HEK293 (cell line): ENCODE measurements at regions not wholly inside any gene's neighbourhood (a gene's known extent, or its start where the extent isn't known, plus 50 kb on each side); places are given as distances from the start of the nearest gene placed in this dataset.

ENCODE experiments used
- CTCF ChIA-PET: fragments of 350-600 bp; formaldehyde crosslinking; extraction: SDS; loops from one replicate; lab custom pipeline; 2021; ENCODE audit warnings: antibody characterized with exemption; lab: Yijun Ruan, JAX
- POLR2A ChIA-PET: fragments of 300-600 bp; formaldehyde crosslinking; extraction: SDS; loops from one replicate; lab custom pipeline; 2020; ENCODE audit warnings: antibody characterized with exemption, inconsistent platforms; lab: Yijun Ruan, JAX
- H3K27ac ChIP-seq: fragments of 200-500 bp; sonication (Bioruptor generic); 2 replicates; pipeline ENCODE4 v1.5.1; 2014; ENCODE audit warnings: low read depth, low read length, control low read depth, inconsistent platforms; ENCODE audit errors: extremely low read depth
- H3K36me3 ChIP-seq, 2 experiments: fragments of 200-500 bp in 1 of 2; sonication (Bioruptor generic) in 1 of 2; 1 replicate in 1 of 2; 2 replicates in 1 of 2; pipeline ENCODE4 v1.5.1; 2014 to 2017; ENCODE audit warnings: inconsistent platforms in 2 of 2, low read length in 2 of 2; ENCODE audit not compliant: control insufficient read depth in 2 of 2, insufficient read depth in 1 of 2
- H3K4me1 ChIP-seq: fragments of 200-500 bp; sonication (Bioruptor generic); 2 replicates; pipeline ENCODE4 v1.5.1; 2014; ENCODE audit warnings: mild to moderate bottlenecking, low read length, inconsistent platforms; ENCODE audit not compliant: control insufficient read depth, insufficient read depth
- H3K4me3 ChIP-seq: 2 replicates; pipeline ENCODE4 v1.5.1; 2011; ENCODE audit warnings: low read depth, mild to moderate bottlenecking, control low read depth, low read length, moderate library complexity
- H3K9me3 ChIP-seq: fragments of 200-500 bp; sonication (Bioruptor generic); 2 replicates; pipeline ENCODE4 v1.5.1; 2014; ENCODE audit warnings: low read depth, low read length, inconsistent platforms; ENCODE audit not compliant: control insufficient read depth, insufficient read depth
- BCL11A ChIP-seq: fragments of 450-650 bp; formaldehyde crosslinking; IDR thresholded peaks from 2 replicates; pipeline ENCODE4 v1.5.1; 2016; ENCODE audit warnings: low read depth, missing biosample characterization, missing genetic modification characterization
- BCL11B ChIP-seq: fragments of 450-650 bp; formaldehyde crosslinking; IDR thresholded peaks from 2 replicates; pipeline ENCODE4 v1.5.1; 2016; ENCODE audit warnings: low read depth, missing biosample characterization, missing genetic modification characterization
- GFI1B ChIP-seq: fragments of 450-650 bp; formaldehyde crosslinking; IDR thresholded peaks from 2 replicates; pipeline ENCODE4 v1.5.1; 2016; ENCODE audit warnings: missing biosample characterization, missing genetic modification characterization
- HOXD13 ChIP-seq: sonication (generic); formaldehyde crosslinking; IDR thresholded peaks from 2 replicates; pipeline ENCODE4 v1.8.0; 2022; ENCODE audit warnings: missing genetic modification reagents, borderline replicate concordance
- YY2 ChIP-seq: fragments of 450-650 bp; formaldehyde crosslinking; IDR thresholded peaks from 2 replicates; pipeline ENCODE4 v1.5.1; 2016; ENCODE audit warnings: missing biosample characterization, missing genetic modification characterization
- ZBTB1 ChIP-seq: fragments of 450-650 bp; formaldehyde crosslinking; IDR thresholded peaks from 2 replicates; pipeline ENCODE4 v1.5.1; 2016; ENCODE audit warnings: missing biosample characterization, missing genetic modification characterization
- ZBTB17 ChIP-seq: fragments of 450-650 bp; formaldehyde crosslinking; IDR thresholded peaks from 2 replicates; pipeline ENCODE4 v1.5.1; 2016; ENCODE audit warnings: missing biosample characterization, missing genetic modification characterization
- ZBTB21 ChIP-seq: fragments of 450-650 bp; formaldehyde crosslinking; IDR thresholded peaks from 2 replicates; pipeline ENCODE4 v1.5.1; 2017; ENCODE audit warnings: missing biosample characterization, missing genetic modification characterization
- ZBTB7A ChIP-seq: fragments of 450-650 bp; formaldehyde crosslinking; IDR thresholded peaks from 2 replicates; pipeline ENCODE4 v1.5.1; 2016; ENCODE audit warnings: low read depth, missing biosample characterization, missing genetic modification characterization
- ZBTB8A ChIP-seq: fragments of 450-650 bp; formaldehyde crosslinking; IDR thresholded peaks from 2 replicates; pipeline ENCODE4 v1.5.1; 2016; ENCODE audit warnings: missing biosample characterization, missing genetic modification characterization
- ZNF132 ChIP-seq: fragments of 450-650 bp; formaldehyde crosslinking; IDR thresholded peaks from 2 replicates; pipeline ENCODE4 v1.5.1; 2017; ENCODE audit warnings: missing biosample characterization, missing genetic modification characterization, borderline replicate concordance
- ZNF155 ChIP-seq: fragments of 450-650 bp; formaldehyde crosslinking; IDR thresholded peaks from 2 replicates; pipeline ENCODE4 v1.5.1; 2016; ENCODE audit warnings: missing biosample characterization, missing genetic modification characterization
- ZNF223 ChIP-seq: fragments of 450-650 bp; formaldehyde crosslinking; IDR thresholded peaks from 2 replicates; pipeline ENCODE4 v1.5.1; 2016; ENCODE audit warnings: missing biosample characterization, missing genetic modification characterization
- ZNF248 ChIP-seq: fragments of 450-650 bp; formaldehyde crosslinking; IDR thresholded peaks from 2 replicates; pipeline ENCODE4 v1.5.1; 2017; ENCODE audit warnings: missing biosample characterization, missing genetic modification characterization
- ZNF48 ChIP-seq: fragments of 450-650 bp; formaldehyde crosslinking; IDR thresholded peaks from 2 replicates; pipeline ENCODE4 v1.5.1; 2016; ENCODE audit warnings: missing biosample characterization, missing genetic modification characterization
- ZNF488 ChIP-seq: fragments of 450-650 bp; formaldehyde crosslinking; IDR thresholded peaks from 2 replicates; pipeline ENCODE4 v1.5.1; 2016; ENCODE audit warnings: missing biosample characterization, missing genetic modification characterization
- ZNF571 ChIP-seq: fragments of 450-650 bp; formaldehyde crosslinking; IDR thresholded peaks from 2 replicates; pipeline ENCODE4 v1.5.0; 2017; ENCODE audit warnings: missing biosample characterization, missing genetic modification characterization
- ZNF600 ChIP-seq: fragments of 450-650 bp; formaldehyde crosslinking; IDR thresholded peaks from 2 replicates; pipeline ENCODE4 v1.5.1; 2016; ENCODE audit warnings: missing biosample characterization, missing genetic modification characterization
- ZNF658 ChIP-seq: fragments of 450-650 bp; formaldehyde crosslinking; IDR thresholded peaks from 2 replicates; pipeline ENCODE4; 2016; ENCODE audit warnings: missing biosample characterization, missing genetic modification characterization
- ZNF785 ChIP-seq: fragments of 450-650 bp; formaldehyde crosslinking; IDR thresholded peaks from 2 replicates; pipeline ENCODE4 v1.5.1; 2016; ENCODE audit warnings: missing biosample characterization, missing genetic modification characterization
- ZNF792 ChIP-seq: fragments of 450-650 bp; formaldehyde crosslinking; IDR thresholded peaks from 2 replicates; pipeline ENCODE4 v1.5.1; 2016; ENCODE audit warnings: missing biosample characterization, missing genetic modification characterization
- ZSCAN16 ChIP-seq: fragments of 450-650 bp; formaldehyde crosslinking; IDR thresholded peaks from 2 replicates; pipeline ENCODE4 v1.5.1; 2016; ENCODE audit warnings: missing biosample characterization, missing genetic modification characterization
- ZSCAN5A ChIP-seq: fragments of 450-650 bp; formaldehyde crosslinking; IDR thresholded peaks from 2 replicates; pipeline ENCODE4 v1.5.1; 2016; ENCODE audit warnings: missing biosample characterization, missing genetic modification characterization
- TF ChIP-seq, protein P1 (sequence below): fragments of 450-650 bp; formaldehyde crosslinking; conservative IDR thresholded peaks from 2 replicates; pipeline ENCODE4 v1.5.1; 2016; ENCODE audit warnings: low read depth, missing biosample characterization, missing genetic modification characterization
- TF ChIP-seq, protein P2 (sequence below): fragments of 450-650 bp; formaldehyde crosslinking; optimal IDR thresholded peaks from 2 replicates; pipeline ENCODE3; 2016; ENCODE audit warnings: missing biosample characterization, mild to moderate bottlenecking, missing genetic modification characterization
- TF ChIP-seq, protein P3 (sequence below): fragments of 450-650 bp; formaldehyde crosslinking; IDR thresholded peaks from 2 replicates; pipeline ENCODE4 v1.5.1; 2016; ENCODE audit warnings: missing biosample characterization, missing genetic modification characterization

DNA sequence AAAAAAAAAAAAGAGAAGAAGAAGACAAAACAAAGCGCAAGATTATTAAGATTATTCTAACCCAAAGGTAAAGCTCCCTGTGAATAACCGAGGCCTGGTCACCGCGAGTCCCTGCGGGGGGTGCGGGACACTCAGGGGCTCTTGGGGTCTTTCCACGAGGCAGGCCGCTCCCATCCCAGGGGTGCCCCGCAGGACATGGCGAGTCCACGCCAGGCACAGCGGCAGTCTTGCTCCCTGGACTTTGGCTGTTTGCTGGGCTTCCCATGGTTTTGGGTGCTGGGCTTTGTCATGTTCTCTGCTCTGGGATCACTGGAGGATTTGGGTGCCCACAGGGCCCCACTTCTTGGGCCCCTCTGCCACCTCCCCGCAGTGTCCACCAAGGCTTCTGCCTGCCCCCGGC lies 137.4 kb upstream of the TCERG1L start:
- Histone ChIP-seq H3K9me3 (no peaks in the 10 kb centered on the region), H3K27ac (no peak overlapping the region), H3K4me1 (no peaks in the 10 kb centered on the region), H3K4me3 (no peak overlapping the region), H3K36me3 (no peaks in the 10 kb centered on the region)
- TF ChIP-seq ZNF600 (tag by site-specific recombination) = no peak
- TF ChIP-seq ZSCAN16 (tag by site-specific recombination) = no peak
- TF ChIP-seq, protein P1, sequence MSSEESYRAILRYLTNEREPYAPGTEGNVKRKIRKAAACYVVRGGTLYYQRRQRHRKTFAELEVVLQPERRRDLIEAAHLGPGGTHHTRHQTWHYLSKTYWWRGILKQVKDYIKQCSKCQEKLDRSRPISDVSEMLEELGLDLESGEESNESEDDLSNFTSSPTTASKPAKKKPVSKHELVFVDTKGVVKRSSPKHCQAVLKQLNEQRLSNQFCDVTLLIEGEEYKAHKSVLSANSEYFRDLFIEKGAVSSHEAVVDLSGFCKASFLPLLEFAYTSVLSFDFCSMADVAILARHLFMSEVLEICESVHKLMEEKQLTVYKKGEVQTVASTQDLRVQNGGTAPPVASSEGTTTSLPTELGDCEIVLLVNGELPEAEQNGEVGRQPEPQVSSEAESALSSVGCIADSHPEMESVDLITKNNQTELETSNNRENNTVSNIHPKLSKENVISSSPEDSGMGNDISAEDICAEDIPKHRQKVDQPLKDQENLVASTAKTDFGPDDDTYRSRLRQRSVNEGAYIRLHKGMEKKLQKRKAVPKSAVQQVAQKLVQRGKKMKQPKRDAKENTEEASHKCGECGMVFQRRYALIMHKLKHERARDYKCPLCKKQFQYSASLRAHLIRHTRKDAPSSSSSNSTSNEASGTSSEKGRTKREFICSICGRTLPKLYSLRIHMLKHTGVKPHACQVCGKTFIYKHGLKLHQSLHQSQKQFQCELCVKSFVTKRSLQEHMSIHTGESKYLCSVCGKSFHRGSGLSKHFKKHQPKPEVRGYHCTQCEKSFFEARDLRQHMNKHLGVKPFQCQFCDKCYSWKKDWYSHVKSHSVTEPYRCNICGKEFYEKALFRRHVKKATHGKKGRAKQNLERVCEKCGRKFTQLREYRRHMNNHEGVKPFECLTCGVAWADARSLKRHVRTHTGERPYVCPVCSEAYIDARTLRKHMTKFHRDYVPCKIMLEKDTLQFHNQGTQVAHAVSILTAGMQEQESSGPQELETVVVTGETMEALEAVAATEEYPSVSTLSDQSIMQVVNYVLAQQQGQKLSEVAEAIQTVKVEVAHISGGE (tag by site-specific recombination) = no peak
- no peak for TF ChIP-seq YY2 (tag by site-specific recombination)
- TF ChIP-seq ZBTB8A (tag by site-specific recombination) = no peak
- TF ChIP-seq ZNF571 (tag by site-specific recombination) = no peak
- no peak for TF ChIP-seq BCL11B (tag by site-specific recombination)
- TF ChIP-seq ZNF658 (tag by site-specific recombination) = no peak
- no peak for TF ChIP-seq ZNF792
- no peak for TF ChIP-seq ZBTB7A (tag by site-specific recombination)
- TF ChIP-seq ZBTB17 (tag by site-specific recombination) = no peak
- TF ChIP-seq, protein P2, sequence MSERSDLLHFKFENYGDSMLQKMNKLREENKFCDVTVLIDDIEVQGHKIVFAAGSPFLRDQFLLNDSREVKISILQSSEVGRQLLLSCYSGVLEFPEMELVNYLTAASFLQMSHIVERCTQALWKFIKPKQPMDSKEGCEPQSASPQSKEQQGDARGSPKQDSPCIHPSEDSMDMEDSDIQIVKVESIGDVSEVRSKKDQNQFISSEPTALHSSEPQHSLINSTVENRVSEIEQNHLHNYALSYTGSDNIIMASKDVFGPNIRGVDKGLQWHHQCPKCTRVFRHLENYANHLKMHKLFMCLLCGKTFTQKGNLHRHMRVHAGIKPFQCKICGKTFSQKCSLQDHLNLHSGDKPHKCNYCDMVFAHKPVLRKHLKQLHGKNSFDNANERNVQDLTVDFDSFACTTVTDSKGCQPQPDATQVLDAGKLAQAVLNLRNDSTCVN (tag by site-specific recombination) = no peak
- TF ChIP-seq ZNF155 (tag by site-specific recombination) = no peak
- TF ChIP-seq ZNF223 (tag by site-specific recombination) = no peak
- no peak for TF ChIP-seq ZNF488 (tag by site-specific recombination)
- ChIA-PET POLR2A (no interaction called here), CTCF (interaction anchor here (0.7 kb wide), 1 partner anchor 1085 kb away, joined by 3 read pairs; no protein-coding TSS in a partner anchor)

DNA sequence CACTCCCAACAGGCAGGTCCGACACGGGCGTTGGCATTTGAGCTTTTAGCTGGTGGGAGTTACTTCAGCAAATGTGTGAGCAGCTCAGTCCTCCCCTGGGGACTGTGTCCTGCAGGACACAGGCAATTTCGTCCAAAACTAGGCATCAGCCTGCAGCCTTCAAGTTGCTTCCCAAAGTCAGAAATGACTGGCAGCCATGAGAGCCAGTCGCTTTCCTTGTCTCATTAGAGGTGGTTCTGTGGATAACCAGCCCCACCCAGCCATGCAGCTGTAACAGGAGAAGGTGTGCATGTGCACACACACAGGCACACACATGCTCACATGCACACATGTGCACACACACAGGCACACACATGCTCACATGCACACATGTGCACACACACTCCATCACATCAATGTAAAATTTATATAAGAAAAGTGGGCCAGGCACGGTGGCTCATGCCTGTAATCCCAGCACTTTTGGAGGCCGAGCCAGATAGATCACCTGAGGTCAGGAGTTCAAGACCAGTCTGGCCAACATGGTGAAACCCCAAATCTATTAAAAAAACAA lies 138.8 kb upstream of the TCERG1L start:
- POLR2A ChIA-PET = no interaction called here
- TF ChIP-seq BCL11A (tag by site-specific recombination) (no peak), ZNF488 (tag by site-specific recombination) (no peak), ZNF248 (tag by site-specific recombination) (no peak), ZNF132 (tag by site-specific recombination) (no peak), ZNF785 (tag by site-specific recombination) (no peak), GFI1B (tag by site-specific recombination) (no peak), ZNF792 (no peak), ZBTB1 (tag by site-specific recombination) (no peak), ZBTB21 (tag by site-specific recombination) (no peak), HOXD13 (no peak), ZNF48 (no peak), ZSCAN5A (tag by site-specific recombination) (no peak)
- TF ChIP-seq, protein P3, sequence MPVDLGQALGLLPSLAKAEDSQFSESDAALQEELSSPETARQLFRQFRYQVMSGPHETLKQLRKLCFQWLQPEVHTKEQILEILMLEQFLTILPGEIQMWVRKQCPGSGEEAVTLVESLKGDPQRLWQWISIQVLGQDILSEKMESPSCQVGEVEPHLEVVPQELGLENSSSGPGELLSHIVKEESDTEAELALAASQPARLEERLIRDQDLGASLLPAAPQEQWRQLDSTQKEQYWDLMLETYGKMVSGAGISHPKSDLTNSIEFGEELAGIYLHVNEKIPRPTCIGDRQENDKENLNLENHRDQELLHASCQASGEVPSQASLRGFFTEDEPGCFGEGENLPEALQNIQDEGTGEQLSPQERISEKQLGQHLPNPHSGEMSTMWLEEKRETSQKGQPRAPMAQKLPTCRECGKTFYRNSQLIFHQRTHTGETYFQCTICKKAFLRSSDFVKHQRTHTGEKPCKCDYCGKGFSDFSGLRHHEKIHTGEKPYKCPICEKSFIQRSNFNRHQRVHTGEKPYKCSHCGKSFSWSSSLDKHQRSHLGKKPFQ (tag by site-specific recombination) = no peak

More for the DNA sequence above, 138.8 kb upstream of the TCERG1L start:
- Histone ChIP-seq H3K27ac (no peak overlapping the region), H3K9me3 (no peaks in the 10 kb centered on the region), H3K4me3 (no peak overlapping the region), H3K36me3 (no peaks in the 10 kb centered on the region), H3K4me1 (no peaks in the 10 kb centered on the region)
- CTCF ChIA-PET = interaction anchor here (0.6 kb wide), 1 partner anchor 422 kb away, joined by 3 read pairs; no protein-coding TSS in a partner anchor
